HG03135 (cell line): ENCODE measurements at regions not wholly inside any gene's neighbourhood (a gene's known extent, or its start where the extent isn't known, plus 50 kb on each side); places are given as distances from the start of the nearest gene placed in this dataset.
"Not testable (repeated sequence)": the region's sequence is repeated elsewhere in the genome, so short reads cannot be mapped to it uniquely, and the experiment has no call there.

ENCODE experiments used
- ATAC-seq: cut with Tn5 transposase; IDR thresholded peaks from one replicate; pipeline ENCODE4 v1.9.1; 2021; ENCODE audit warnings: mild to moderate bottlenecking, moderate library complexity; ENCODE audit not compliant: unreplicated experiment

- not testable (repeated sequence) for ATAC-seq
Measured at GRCh38 chr21:5123655-5124054, 5397.7 kb upstream of the TPTE start.

- ATAC-seq = peak; percentile 90
Measured at GRCh38 chr21:5128261-5128660, 5393.1 kb upstream of the TPTE start.

GRCh38 chr21:5133824-5134223 is 5387.6 kb upstream of the TPTE start:
- not testable (repeated sequence) for ATAC-seq

DNA sequence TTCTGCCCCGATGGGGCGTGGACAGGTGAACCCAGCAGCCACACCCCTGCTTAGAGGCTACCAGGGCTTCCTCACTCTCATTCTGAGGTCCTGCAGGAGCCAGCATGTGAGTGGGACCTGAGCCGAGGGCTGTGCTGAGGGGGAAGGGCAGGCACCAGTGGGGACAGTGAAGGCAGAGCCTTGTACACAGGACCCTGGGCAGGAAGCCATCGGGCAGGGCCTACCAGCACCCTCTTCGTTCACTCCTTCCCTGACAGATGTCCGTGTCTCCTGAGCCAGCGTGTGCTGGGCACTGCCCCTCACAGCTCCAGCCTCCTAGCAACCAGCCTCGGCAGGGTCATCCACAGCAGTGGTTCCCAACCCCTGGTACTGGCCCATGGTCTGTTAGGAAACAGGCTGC is 5385.0 kb upstream of the TPTE start:
- ATAC-seq = not testable (repeated sequence)

- ATAC-seq = not testable (repeated sequence)
Measured at GRCh38 chr21:5137006-5137405, 5384.4 kb upstream of the TPTE start.

DNA sequence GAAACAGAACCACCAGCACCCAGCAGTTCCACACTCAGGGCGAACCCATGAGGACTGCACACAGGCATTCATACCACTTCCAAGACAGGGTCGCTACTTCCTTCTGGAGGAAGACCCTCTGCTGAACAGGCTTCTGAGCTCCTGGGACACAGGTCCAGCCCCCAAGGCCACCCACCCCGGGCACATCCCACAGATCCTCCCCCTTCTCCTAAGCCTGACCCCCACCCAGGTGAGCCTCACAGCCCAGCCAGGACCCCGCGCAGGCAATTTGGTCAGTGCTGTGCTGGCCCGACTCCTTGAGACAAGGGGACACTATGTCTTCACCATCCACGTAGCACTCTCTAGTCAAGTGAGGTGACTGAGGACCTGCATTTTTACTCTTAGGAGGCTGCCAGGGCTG is 5382.7 kb upstream of the TPTE start:
- not testable (repeated sequence) for ATAC-seq

GRCh38 chr21:5139528-5139927 is 5381.9 kb upstream of the TPTE start:
- ATAC-seq = not testable (repeated sequence)

DNA sequence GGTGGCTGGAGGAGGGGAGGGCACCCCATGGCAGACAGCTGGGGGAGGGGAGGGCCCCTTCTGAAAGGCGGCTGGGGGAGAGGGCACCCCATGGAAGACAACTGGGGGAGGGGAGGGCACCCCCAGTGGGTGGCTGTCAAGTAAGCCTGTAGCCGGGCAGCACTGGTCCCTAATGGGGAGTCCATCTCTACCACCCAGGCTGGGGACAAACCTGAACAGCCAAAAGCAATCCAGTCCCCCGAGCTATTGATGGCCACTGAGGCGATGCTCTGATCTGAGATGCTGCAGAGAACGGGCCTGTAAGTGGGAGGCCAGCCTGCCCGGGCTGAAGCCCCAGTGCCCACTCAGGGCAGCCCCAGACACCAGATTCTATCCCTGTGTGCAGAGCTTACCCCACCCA is 5378.4 kb upstream of the TPTE start:
- not testable (repeated sequence) for ATAC-seq

DNA sequence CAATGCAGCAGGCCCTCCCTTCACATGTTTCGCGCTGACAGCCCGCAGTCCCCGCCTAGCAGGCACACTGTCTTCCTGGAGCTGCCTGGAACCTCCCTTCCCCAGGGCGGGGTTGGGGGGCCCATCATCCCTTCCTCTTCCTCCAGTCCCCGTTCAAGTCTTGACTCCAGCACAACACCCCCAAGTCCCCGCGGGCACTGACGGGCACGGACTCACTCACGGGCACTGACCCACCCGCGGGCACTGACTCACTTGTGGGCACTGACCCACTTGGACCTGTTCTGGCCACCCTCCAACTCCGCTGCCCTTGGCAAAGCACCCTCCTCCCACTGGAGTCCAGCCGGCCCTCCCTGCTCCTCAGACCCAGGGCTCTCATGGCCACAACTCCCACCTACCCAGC is 5376.7 kb upstream of the TPTE start:
- not testable (repeated sequence) for ATAC-seq

DNA sequence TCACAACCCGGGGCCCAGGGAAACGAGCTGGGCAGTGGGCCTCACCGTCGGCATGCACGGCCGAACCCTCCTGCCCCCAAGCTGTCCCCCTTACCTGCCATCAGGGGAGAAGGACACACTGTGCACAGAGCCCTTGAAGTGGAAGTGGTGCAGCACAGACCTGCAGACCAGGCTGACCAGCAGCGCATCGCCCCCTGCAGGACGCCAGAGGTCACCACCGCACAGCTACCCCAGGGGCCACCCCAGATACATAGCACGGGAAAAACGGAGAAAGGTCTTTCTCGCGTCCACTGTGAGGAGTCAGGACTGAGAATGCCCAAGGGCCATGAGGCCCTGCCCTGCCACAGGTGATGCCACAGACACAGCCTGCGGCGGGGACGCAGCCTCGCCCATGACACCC is 5373.7 kb upstream of the TPTE start:
- not testable (repeated sequence) for ATAC-seq

- ATAC-seq = not testable (repeated sequence)
Measured at GRCh38 chr21:5149222-5149621, 5372.2 kb upstream of the TPTE start.

- ATAC-seq = peak; percentile 15
Measured at GRCh38 chr21:5153842-5154640, 5367.3 kb upstream of the TPTE start.

GRCh38 chr21:5154641-5154982 is 5366.8 kb upstream of the TPTE start:
- peak; percentile 94 for ATAC-seq

DNA sequence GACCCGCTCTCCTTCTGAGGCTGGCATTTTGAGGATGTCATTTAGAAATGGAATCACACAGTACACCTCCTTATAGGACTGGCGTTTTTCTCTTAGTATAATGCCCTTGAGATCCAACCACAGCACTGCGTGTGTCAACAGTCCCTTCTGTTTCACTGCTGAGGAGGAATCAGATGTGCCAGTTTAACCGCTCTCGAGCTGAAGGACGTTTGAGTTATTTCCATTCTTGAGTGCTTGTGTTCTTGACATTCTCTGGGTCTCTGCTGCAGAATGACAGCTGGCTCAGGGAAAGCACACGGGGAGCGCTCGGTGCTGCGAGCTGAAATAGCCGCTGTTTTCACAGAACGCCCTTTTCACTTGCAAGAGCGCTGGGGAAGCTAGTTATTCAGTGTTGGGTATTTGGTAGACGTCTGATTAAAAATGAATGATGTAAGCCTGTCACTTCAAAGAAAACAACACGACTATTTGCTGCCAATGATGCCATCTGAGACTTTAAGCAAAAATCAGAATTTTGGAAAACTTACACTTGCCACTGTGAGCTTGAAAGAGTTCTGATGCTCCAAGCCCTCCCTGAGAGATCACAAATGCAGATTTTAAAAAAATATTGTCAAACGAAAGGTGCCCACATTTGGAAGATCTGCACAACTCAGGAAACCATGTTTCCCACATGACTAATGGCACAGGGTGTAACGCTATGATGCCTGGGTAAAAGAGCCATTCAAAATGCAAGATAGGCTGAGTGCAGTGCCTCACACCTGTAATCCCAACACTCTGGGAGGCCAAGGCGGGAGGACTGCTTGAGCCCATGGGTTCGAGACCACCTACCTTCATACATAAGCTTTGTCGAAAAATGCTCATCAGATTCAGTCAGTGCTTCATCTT is 5358.4 kb upstream of the TPTE start:
- ATAC-seq = not testable (repeated sequence)

- ATAC-seq = not testable (repeated sequence)
Measured at GRCh38 chr21:5165829-5166228, 5355.6 kb upstream of the TPTE start.
